Smooth muscle cell (in vitro differentiated cells): ENCODE measurements at regions not wholly inside any gene's neighbourhood (a gene's known extent, or its start where the extent isn't known, plus 50 kb on each side); places are given as distances from the start of the nearest gene placed in this dataset.
A peak's percentile ranks its signal among the peaks of the same experiment; 100 is the strongest.

Experiments
- DNase-seq: peaks from one replicate; lab custom pipeline; 2025; ENCODE audit not compliant: unreplicated experiment; lab: John Stamatoyannopoulos, UW
- H2AFZ ChIP-seq: fragments of 200-600 bp; sonication (generic); 2 replicates; pipeline ENCODE4 v1.6.0; 2016; ENCODE audit warnings: antibody characterized with exemption, low read depth, mild to moderate bottlenecking
- H3F3A ChIP-seq: fragments of 200-600 bp; sonication (generic); 2 replicates; pipeline ENCODE4 v1.6.0; 2017; ENCODE audit warnings: antibody characterized with exemption, low read depth
- H3K27ac ChIP-seq: fragments of 200-600 bp; sonication (generic); 2 replicates; pipeline ENCODE4 v1.5.1; 2016; ENCODE audit warnings: low read depth, mild to moderate bottlenecking
- H3K27me3 ChIP-seq: fragments of 200-600 bp; sonication (generic); 2 replicates; pipeline ENCODE4 v1.6.1; 2016; ENCODE audit warnings: low read depth, mild to moderate bottlenecking
- H3K36me3 ChIP-seq: fragments of 200-600 bp; sonication (generic); 2 replicates; pipeline ENCODE4 v1.5.1; 2016; ENCODE audit warnings: low read depth
- H3K4me1 ChIP-seq: fragments of 200-600 bp; sonication (generic); 2 replicates; pipeline ENCODE4 v1.5.1; 2016; ENCODE audit warnings: low read depth
- H3K4me2 ChIP-seq: fragments of 200-600 bp; sonication (generic); 2 replicates; pipeline ENCODE4 v1.6.0; 2016; ENCODE audit warnings: mild to moderate bottlenecking
- H3K4me3 ChIP-seq: fragments of 200-600 bp; sonication (generic); 2 replicates; pipeline ENCODE4 v1.5.1; 2016; ENCODE audit warnings: mild to moderate bottlenecking
- H3K79me2 ChIP-seq: fragments of 200-600 bp; sonication (generic); 2 replicates; pipeline ENCODE4 v1.6.0; 2016; ENCODE audit warnings: low read depth, mild to moderate bottlenecking
- H3K9ac ChIP-seq: fragments of 200-600 bp; sonication (generic); 2 replicates; pipeline ENCODE4 v1.6.0; 2016; ENCODE audit warnings: low read depth
- H3K9me3 ChIP-seq: fragments of 200-600 bp; sonication (generic); replicated peaks from 2 replicates; pipeline ENCODE4 v1.5.1; 2016; ENCODE audit warnings: low read depth
- H4K20me1 ChIP-seq: fragments of 200-600 bp; sonication (generic); 2 replicates; pipeline ENCODE4 v1.6.0; 2016; ENCODE audit warnings: low read depth
- CTCF ChIP-seq: fragments of 200-600 bp; sonication (generic); IDR thresholded peaks from 2 replicates; pipeline ENCODE4 v1.5.1; 2017; ENCODE audit warnings: borderline replicate concordance, mild to moderate bottlenecking, antibody characterized with exemption; ENCODE audit not compliant: insufficient read depth, poor library complexity, severe bottlenecking
- WGBS: methylation state at CpG from one replicate; pipeline ENCODE4 v1.1.7; 2016; ENCODE audit warnings: low lambda C conversion rate; 5-methylcytosine and 5-hydroxymethylcytosine counted together

DNA sequence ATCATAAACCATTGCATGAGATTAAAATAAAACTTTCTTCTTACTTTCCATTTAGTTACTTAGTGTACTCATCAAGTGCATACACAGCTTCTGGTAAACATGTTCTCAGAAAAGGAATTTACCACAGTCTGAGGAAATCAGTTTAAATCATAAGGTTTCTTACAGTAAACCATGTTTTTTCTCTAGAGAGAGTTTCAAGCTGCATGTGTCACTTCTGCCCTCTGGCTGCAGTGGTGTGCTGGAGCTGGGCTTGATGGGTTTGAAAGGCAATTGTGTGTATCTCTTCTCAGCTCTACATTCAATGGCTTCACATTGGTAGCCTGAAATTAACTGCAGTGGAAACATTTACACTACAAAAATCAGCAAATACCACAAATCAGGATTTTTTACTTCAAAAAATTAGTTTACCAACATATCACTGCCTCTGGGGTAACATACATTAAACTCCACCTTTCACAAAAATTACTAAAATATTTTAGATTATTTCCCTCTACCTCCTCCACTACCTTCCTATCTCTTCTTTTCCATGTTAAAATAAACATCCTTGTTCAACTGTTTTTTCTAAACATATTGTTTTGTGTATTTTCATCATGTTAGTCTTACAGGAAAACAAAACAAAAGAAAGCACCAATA lies 414.3 kb downstream of the ANXA1 start:
- no peak overlapping the region for H3K4me2 ChIP-seq
- no peaks in the 10 kb centered on the region for H4K20me1 ChIP-seq
- H3K27ac ChIP-seq, result peak overlapping the region; percentile 11
- H3K9me3 ChIP-seq, result no peaks in the 10 kb centered on the region
- no peak for DNase-seq
- no peaks in the 10 kb centered on the region for H3K27me3 ChIP-seq
- H2AFZ ChIP-seq, result peak overlapping the region; percentile 63
- H3K4me1 ChIP-seq, result peaks cover 9% of the 10 kb centered on the region
- TF ChIP-seq CTCF, result peak; percentile 65
- H3F3A ChIP-seq, result no peaks in the 10 kb centered on the region
- H3K4me3 ChIP-seq, result no peak overlapping the region
- H3K79me2 ChIP-seq, result no peaks in the 10 kb centered on the region
- H3K9ac ChIP-seq, result no peak overlapping the region
- no peaks in the 10 kb centered on the region for H3K36me3 ChIP-seq

- Histone ChIP-seq H2AFZ (no peak overlapping the region), H3K79me2 (no peaks in the 10 kb centered on the region), H3K4me1 (peaks cover 11% of the 10 kb centered on the region), H3K36me3 (no peaks in the 10 kb centered on the region), H3K27me3 (no peaks in the 10 kb centered on the region), H3K4me3 (no peak overlapping the region), H3F3A (no peaks in the 10 kb centered on the region), H4K20me1 (no peaks in the 10 kb centered on the region), H3K9ac (no peak overlapping the region), H3K27ac (no peak overlapping the region), H3K4me2 (no peak overlapping the region), H3K9me3 (no peaks in the 10 kb centered on the region)
- no peak for DNase-seq
- 85% methylated on average over 1 of the region's 1 CpG for WGBS
- no peak for TF ChIP-seq CTCF
Observed at GRCh38 chr9:73566627-73567026, 415.0 kb downstream of the ANXA1 start.

- no peak overlapping the region for H3K9ac ChIP-seq
- DNase-seq, result no peak
- WGBS, result 76% methylated on average over 4 of the region's 4 CpGs
- no peaks in the 10 kb centered on the region for H3K36me3 ChIP-seq
- H3K79me2 ChIP-seq, result no peaks in the 10 kb centered on the region
- no peaks in the 10 kb centered on the region for H4K20me1 ChIP-seq
- TF ChIP-seq CTCF, result no peak
- no peaks in the 10 kb centered on the region for H3K27me3 ChIP-seq
- H3K27ac ChIP-seq, result no peak overlapping the region
- peaks cover 3% of the 10 kb centered on the region for H3K4me1 ChIP-seq
- H3F3A ChIP-seq, result no peaks in the 10 kb centered on the region
- H3K4me3 ChIP-seq, result no peak overlapping the region
- H2AFZ ChIP-seq, result no peak overlapping the region
- H3K4me2 ChIP-seq, result no peak overlapping the region
- no peaks in the 10 kb centered on the region for H3K9me3 ChIP-seq
Observed at GRCh38 chr9:73573235-73573634, 421.6 kb downstream of the ANXA1 start.

DNA sequence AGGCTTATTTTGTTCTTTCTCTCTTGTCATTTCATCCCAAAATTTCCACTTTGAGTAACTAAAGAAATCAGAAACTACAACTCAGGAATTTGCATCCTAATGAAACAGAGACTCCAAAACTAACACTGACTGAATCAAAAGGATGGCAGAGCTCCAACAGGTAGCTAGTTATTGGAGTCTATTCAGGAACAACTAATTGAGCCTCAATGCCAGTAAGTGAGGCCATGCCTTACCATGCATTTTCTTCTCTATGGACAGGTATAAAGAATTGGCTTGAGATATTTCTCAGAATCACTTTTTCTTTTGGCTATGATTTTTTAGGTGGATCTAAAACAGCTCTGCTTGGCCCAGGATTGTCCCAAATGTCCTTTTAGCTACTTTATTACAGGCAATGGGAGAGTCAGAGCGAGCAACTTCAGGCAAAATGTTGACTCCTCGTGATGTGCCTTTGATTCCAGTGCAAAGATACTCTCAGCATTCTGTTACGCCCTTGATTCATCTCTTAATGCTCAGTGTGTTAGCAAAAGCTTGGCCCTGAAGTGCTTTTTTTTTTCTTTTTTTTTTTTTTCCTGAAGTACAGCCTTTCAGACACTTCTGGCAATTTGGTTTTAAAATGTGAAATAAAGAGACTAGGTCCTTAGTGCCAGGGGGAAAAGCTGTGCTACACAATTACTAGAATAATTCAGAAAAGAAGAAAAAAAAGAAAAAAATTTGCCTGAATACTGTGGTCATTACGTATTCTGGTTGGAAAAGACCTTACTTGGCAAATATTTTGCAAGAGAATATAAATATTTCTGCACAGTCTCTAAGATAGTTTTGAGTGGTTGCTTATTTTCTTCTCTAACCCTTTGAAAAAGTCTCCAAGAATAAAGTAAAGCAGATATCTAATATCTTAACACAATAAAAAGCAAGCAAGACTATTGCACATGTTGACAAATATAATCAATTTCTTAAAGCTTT lies 423.7 kb downstream of the ANXA1 start:
- no peak for TF ChIP-seq CTCF
- DNase-seq, result no peak
- 92% methylated on average over 4 of the region's 4 CpGs for WGBS

More for the DNA sequence above, 423.7 kb downstream of the ANXA1 start:
- Histone ChIP-seq H3K4me2 (no peak overlapping the region), H4K20me1 (no peaks in the 10 kb centered on the region), H3F3A (no peaks in the 10 kb centered on the region), H3K36me3 (no peaks in the 10 kb centered on the region), H3K4me1 (peaks cover 3% of the 10 kb centered on the region), H3K79me2 (no peaks in the 10 kb centered on the region), H2AFZ (no peak overlapping the region), H3K9ac (no peak overlapping the region), H3K27me3 (no peaks in the 10 kb centered on the region), H3K27ac (no peak overlapping the region), H3K9me3 (no peaks in the 10 kb centered on the region), H3K4me3 (no peak overlapping the region)
